ENCODE measurements at regions not wholly inside any gene's neighbourhood (a gene's known extent, or its start where the extent isn't known, plus 50 kb on each side); places are given as distances from the start of the nearest gene placed in this dataset.
"Not testable (repeated sequence)": the region's sequence is repeated elsewhere in the genome, so short reads cannot be mapped to it uniquely, and the experiment has no call there.

DNA sequence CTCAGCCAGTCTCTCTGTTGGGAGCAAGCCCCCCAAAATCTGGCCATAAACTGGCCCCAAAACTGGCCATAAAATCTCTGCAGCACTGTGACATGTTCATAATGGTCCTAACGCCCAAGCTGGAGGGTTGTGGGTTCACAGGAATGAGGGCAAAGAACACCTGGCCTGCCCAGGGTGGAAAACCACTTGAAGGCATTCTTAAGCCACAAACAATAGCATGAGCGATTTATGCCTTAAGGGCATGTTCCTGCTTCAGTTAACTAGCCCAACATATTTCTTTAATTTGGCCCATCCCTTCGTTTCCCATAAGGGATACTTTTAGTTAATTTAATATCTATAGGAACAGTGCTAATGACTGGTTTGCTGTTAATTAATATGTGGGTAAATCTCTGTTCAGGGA is 205.8 kb downstream of the ALG10 start:
- DNase-seq = not testable (repeated sequence)

DNA sequence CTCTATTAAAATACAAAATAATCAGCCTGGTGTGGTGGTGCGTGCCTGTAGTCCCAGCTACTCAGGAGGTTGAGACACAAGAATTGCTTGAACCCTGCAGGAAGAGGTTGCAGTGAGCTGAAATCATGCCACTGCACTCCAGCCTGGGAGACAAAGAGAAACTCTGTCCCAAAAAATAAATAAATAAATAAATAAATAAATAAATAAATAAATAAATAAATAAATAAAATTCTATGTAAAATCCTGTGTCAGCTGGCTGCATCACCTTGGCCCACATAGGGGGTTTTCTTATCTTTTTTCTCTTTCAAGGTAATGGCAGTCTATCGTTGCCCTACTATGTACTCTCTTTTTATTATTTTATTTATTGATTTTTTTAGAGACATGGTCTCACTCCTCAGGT is 206.7 kb downstream of the ALG10 start:
- not testable (repeated sequence) for DNase-seq

- no peak for DNase-seq
Observed at GRCh38 chr12:34233618-34234017, 211.3 kb downstream of the ALG10 start.

- no peak for DNase-seq
Observed at GRCh38 chr12:34236073-34236472, 213.8 kb downstream of the ALG10 start.

GRCh38 chr12:34244608-34245007 is 222.3 kb downstream of the ALG10 start:
- no peak for DNase-seq

DNA sequence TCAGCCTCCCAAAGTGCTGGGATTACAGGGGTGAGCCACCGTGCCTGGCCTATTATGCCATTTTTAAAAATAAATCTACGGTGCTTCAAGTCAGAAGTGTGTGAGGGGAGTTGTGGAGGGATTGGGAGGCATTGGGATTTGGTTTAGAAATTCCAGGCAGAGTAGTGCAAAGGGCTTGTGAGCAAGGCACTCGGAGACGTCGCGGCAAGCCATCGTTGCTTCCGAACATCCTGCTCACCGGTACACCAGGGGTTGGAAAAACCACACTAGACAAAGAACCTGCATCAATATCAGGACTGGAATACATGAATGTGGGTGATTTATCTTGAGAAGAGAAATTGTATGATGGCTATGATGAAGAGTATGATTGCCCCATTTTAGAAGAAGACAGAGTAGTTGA is 227.0 kb downstream of the ALG10 start:
- no peak for DNase-seq

- not testable (repeated sequence) for DNase-seq
Observed at GRCh38 chr12:34251879-34252278, 229.6 kb downstream of the ALG10 start.

GRCh38 chr12:34253674-34254073 is 231.4 kb downstream of the ALG10 start:
- no peak for DNase-seq

GRCh38 chr12:34257093-34257492 is 234.8 kb downstream of the ALG10 start:
- DNase-seq = no peak

DNA sequence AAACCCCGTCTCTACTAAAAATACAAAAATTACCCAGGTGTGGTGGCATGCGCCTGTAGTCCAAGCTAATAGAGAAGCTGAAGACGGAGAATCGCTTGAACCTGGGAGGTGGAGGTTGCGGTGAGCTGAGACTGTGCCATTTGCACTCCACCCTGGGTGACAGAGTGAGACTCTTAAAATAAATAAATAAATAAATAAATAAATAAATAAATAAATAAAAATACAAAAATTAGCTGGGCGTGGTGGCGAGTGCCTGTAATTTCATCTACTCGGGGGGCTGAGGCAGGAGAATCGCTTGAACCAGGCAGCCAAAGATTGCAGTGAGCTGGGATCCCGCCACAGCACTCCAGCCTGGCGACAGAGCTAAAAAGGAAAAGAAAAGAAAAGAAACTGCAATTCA is 239.8 kb downstream of the ALG10 start:
- DNase-seq = not testable (repeated sequence)

DNA sequence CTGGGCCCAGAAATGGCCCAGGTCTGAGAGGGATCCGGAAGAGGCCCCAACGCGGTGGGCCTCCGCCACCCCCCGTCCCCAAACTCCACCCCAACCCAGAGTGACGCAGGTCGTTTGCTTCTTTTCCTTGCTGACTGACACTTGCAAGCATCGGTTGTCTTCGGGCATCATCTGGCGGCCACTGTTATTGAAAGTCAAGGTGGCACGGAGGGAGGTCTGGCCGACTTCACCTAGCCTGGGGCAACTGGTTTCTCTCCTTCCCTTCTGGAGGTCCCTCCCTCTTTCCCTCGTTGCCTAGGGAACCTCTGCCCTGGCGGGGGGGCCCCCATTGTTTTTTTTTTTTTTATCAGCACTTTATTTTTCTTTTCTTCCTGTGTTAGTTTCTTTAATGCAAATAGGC is 241.8 kb downstream of the ALG10 start:
- no peak for DNase-seq

GRCh38 chr12:34273703-34274102 is 251.4 kb downstream of the ALG10 start:
- not testable (repeated sequence) for DNase-seq

DNA sequence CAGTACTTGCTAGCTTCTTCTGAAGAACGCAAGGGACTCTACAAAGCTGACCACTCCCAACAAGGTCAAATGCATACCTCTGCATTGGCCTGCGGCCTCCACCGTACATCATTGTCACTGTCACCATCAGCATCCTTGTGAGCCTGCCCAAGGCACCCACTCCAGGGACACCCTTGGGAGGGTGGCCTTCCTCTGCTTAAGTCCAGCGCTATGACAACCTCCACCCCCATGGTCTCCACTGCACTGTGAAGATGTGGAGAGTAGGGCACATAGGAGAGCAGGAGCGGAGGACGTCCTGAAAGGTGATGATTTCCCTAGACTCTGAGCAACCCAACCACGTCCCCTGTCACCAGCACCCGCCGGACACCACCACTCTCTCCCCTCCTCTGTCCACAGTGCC is 252.8 kb downstream of the ALG10 start:
- no peak for DNase-seq

DNA sequence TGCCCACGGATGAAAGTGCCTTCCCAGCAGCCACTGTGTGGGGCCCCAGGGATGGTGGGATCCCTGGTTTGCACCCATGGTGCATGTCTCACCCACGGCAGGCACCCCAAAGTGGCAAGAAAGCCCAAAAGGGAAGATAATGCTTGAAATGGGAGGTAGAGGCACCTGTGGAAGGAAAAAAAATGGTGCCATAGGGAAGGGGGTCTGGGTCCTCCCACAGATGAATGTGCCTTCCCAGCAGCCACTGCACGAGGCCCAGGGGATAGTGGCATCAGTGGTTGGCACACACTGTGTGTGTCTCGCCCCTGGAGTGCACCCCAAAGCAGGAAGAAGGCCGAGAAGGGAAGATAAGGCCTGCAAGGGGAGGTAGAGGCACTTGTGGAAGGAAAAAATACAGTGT is 264.2 kb downstream of the ALG10 start:
- DNase-seq = no peak

DNA sequence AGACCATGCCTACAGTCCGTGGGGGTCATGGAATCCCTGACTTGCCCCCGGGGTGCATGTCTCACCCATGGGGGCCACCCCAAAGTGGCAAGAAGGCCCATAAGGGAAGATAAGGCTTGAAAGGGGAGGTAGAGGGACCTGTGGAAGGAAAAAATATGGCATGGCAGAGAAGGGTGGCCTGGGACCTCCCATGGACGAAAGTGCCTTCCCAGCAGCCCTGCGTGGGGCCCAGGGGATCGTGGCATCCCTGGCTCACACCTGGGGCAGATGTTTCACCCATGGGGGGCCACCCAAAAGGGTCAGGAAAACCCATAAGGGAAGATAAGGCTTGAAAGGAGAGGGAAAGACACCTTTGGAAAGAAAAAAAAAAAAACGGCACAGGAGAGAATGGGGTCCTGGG is 264.6 kb downstream of the ALG10 start:
- no peak for DNase-seq

- DNase-seq = no peak
Observed at GRCh38 chr12:34287437-34287836, 265.1 kb downstream of the ALG10 start.

DNA sequence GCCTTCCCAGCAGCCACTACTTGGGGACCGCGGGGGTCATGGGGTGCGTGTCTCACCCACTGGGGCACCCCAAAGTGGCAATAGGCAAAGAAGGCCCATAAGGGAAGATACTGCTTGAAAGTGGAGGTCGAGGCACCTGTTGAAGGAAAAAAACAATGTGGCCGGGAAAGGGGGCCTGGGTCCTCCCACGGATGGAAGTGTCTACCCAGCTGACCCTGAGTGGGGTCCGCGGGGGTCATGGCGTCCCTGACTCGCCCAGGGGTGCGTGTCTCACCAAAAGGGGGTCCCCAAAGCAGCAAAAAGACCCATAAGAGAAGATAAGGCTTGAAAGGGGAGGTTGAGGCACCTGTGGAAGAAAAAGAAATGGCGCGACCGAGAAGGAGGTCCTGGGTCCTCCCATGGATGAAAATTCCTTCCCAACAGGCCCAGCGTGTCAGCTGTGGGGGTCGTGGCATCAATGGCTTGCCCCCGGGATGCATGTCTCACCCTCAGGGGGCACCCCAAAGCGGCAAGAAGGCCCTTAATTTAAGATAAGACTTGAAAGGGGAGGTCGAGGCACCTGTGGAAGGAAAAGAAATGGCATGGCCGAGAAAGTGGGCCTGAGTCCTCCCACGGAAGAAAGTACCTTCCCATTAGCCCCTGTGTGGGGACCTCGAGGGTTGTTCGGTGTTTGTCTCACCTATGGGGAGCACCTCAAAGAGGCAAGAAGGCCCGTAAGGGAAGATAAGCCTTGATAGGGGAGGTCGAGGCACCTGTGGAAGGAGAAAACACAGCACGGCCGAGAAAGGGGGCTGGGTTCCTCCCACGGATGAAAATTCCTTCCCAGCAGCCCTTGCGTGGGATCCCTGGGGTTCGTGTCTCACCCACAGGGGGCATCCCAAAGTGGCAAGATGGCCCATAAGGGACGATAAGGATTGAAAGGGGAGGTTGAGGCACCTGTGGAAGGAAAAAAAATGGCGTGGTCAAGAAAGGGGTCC is 266.0 kb downstream of the ALG10 start:
- DNase-seq = no peak

DNA sequence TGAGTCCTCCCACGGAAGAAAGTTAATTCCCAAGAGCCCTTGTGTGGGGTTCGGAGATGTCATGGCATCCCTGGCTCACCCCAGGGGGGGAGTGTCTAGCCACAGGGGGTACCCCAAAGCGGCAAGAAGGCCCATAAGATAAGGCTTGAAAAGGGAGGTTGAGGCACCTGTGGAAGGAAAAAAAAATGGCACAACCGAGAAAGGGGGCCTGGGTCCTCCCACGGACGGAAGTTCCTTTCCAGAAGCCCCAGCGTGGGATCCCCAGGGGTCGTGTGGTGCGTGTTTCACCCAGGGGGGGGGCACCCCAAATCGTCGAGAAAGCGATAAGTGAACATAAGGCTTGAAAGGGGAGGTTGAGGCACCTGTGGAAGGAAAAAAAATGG is 266.7 kb downstream of the ALG10 start:
- no peak for DNase-seq

- DNase-seq = no peak
Observed at GRCh38 chr12:34289431-34290380, 267.4 kb downstream of the ALG10 start.

GRCh38 chr12:34290381-34290995 is 268.2 kb downstream of the ALG10 start:
- DNase-seq = no peak

DNA sequence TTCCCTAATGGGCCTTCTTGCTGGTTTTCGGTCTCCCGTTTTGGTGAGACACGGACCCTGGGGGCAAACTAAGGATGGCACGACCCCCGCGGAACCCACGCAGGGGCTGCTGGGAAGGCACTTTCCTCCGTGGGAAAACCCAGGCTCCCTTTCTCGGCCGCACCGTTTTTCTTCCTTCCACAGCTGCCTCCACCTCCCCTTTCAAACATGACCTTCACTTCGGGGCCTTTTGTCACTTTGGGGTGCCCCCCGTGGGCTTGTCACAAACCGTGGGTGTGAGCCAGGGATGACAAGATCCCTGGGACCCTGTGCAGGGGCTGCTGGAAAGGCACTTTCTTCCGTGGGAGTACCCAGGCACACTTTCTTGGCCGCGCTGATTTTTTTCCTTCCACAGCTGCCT is 268.7 kb downstream of the ALG10 start:
- peak in 1 of 5 experiments; percentile 4 for DNase-seq

- DNase-seq = no peak
Observed at GRCh38 chr12:34291426-34291901, 269.2 kb downstream of the ALG10 start.

Measured in T-helper 2 cell (primary cell).